Stomach (tissue), 8 donors: ENCODE measurements at regions not wholly inside any gene's neighbourhood (a gene's known extent, or its start where the extent isn't known, plus 50 kb on each side); places are given as distances from the start of the nearest gene placed in this dataset.

ENCODE experiments used
- DNase-seq, 2 donors: peaks; one replicate each; pipeline versions ENCODE4 v3.0.0 to v3.0.0-alpha.2; 2013 to 2019
- H3K27ac ChIP-seq, 5 donors: fragments of 200-600 bp in 4 of 5; sonication (generic) in 4 of 5; one replicate each; pipeline ENCODE4 v1.5.1; 2013 to 2019; ENCODE audit warnings: mild to moderate bottlenecking in 1 of 5, moderate library complexity in 1 of 5
- H3K27me3 ChIP-seq, 3 donors: fragments of 200-600 bp; sonication (generic); one replicate each; pipeline ENCODE4 v1.5.1; 2017 to 2019; ENCODE audit warnings: mixed run types in 1 of 3
- H3K36me3 ChIP-seq, 4 donors: fragments of 200-600 bp; sonication (generic); 1 replicate in 3 of 4; 2 replicates in 1 of 4; pipeline ENCODE4 v1.5.1; 2016 to 2019
- H3K4me1 ChIP-seq, 4 donors: fragments of 200-600 bp; sonication (generic); one replicate each; pipeline ENCODE4 v1.5.1; 2016 to 2019
- H3K4me3 ChIP-seq, 4 donors: fragments of 200-600 bp; sonication (generic) in 3 of 4; one replicate each; pipeline ENCODE4 v1.5.1; 2016 to 2019; ENCODE audit warnings: mild to moderate bottlenecking in 1 of 4
- H3K9me3 ChIP-seq, 4 donors: fragments of 200-600 bp; sonication (generic); one replicate each; pipeline ENCODE4 v1.5.1; 2016 to 2019
- CTCF ChIP-seq, 7 experiments: fragments of 450-650 bp in 4 of 7; fragments of 200-600 bp in 3 of 7; sonication (generic) in 3 of 7; IDR thresholded peaks; one replicate each; pipeline ENCODE4 v1.5.1; 2016 to 2019; ENCODE audit warnings: antibody characterized with exemption in 7 of 7, control low read depth in 2 of 7, mild to moderate bottlenecking in 1 of 7
- EP300 ChIP-seq: sonication (generic); formaldehyde crosslinking; IDR thresholded peaks from one replicate; pipeline ENCODE4 v1.6.1; 2017; ENCODE audit warnings: antibody characterized with exemption
- POLR2A ChIP-seq, 4 donors: fragments of 450-650 bp; IDR thresholded peaks; one replicate each; pipeline ENCODE4 v1.6.1; 2016; ENCODE audit warnings: antibody characterized with exemption in 4 of 4, control low read depth in 2 of 4, mild to moderate bottlenecking in 1 of 4, moderate library complexity in 1 of 4
- POLR2AphosphoS5 ChIP-seq, 3 donors: sonication (generic); formaldehyde crosslinking; IDR thresholded peaks; one replicate each; pipeline ENCODE4 v1.6.1; 2016; ENCODE audit warnings: antibody characterized with exemption in 3 of 3
- WGBS, 5 donors: extraction: QIAGEN DNeasy Blood & Tissue Kit in 3 of 5; methylation state at CpG; one replicate each; pipeline versions ENCODE4 v1.1.5 to v1.1.7; 2013 to 2018; 5-methylcytosine and 5-hydroxymethylcytosine counted together
- intact Hi-C: fragments of 100-400 bp; cut with DNase I; formaldehyde crosslinking; loops from one replicate; pipeline ENCODE4 v1.15.1; 2023; ENCODE audit warnings: low total_unique reads
- donor health status: healthy with polysubstance abuse.
- donor health status: Bipolar disorder and iron deficiency.
- donor health status: healthy.

GRCh38 chr16:5619304-5619703 lies 521.7 kb upstream of the EEF2KMT start:
- intact Hi-C loops: no loop called here
- Histone ChIP-seq H3K4me1 (peaks cover 0 to 14% (median 3%) of the 10 kb centered on the region in 4 donors), H3K9me3 (peaks cover 0 to 2% (median 0%) of the 10 kb centered on the region in 4 donors), H3K27me3 (peaks cover 0 to 41% (median 0%) of the 10 kb centered on the region in 3 donors), H3K4me3 (no peak overlapping the region), H3K36me3 (no peaks in the 10 kb centered on the region), H3K27ac (no peak overlapping the region)
- TF ChIP-seq EP300 (no peak), CTCF (IDR thresholded peaks at IDR 0.05) (no peak), POLR2AphosphoS5 (IDR thresholded peaks at IDR 0.05) (no peak), POLR2A (IDR thresholded peaks at IDR 0.05) (no peak)
- 36 to 69% (median 51%) methylated on average over 7 to 8 of the region's 8 CpGs for WGBS, 5 donors
- no peak for DNase-seq

- no peaks in the 10 kb centered on the region for H3K36me3 ChIP-seq
- H3K9me3 ChIP-seq: no peaks in the 10 kb centered on the region
- H3K4me1 ChIP-seq: peaks cover 0 to 9% (median 3%) of the 10 kb centered on the region in 4 donors
- no peak for DNase-seq
- no peak overlapping the region for H3K4me3 ChIP-seq
- WGBS, 5 donors: 40 to 61% (median 48%) methylated on average over 6 of the region's 6 CpGs
- intact Hi-C loops: no loop called here
- no peak for TF ChIP-seq EP300
- no peak for TF ChIP-seq CTCF (IDR thresholded peaks at IDR 0.05)
- TF ChIP-seq POLR2AphosphoS5 (IDR thresholded peaks at IDR 0.05): no peak
- TF ChIP-seq POLR2A (IDR thresholded peaks at IDR 0.05): no peak
- H3K27me3 ChIP-seq: peaks cover 0 to 41% (median 0%) of the 10 kb centered on the region in 3 donors
- no peak overlapping the region for H3K27ac ChIP-seq
Measured at GRCh38 chr16:5616841-5617240, 519.2 kb upstream of the EEF2KMT start.

- Histone ChIP-seq H3K36me3 (no peaks in the 10 kb centered on the region), H3K4me3 (no peak overlapping the region), H3K4me1 (peaks cover 0 to 7% (median 3%) of the 10 kb centered on the region in 4 donors), H3K27me3 (peaks cover 0 to 41% (median 0%) of the 10 kb centered on the region in 3 donors), H3K9me3 (no peaks in the 10 kb centered on the region), H3K27ac (no peak overlapping the region)
- intact Hi-C loops: no loop called here
- DNase-seq: peak; percentile 56 to 79
- WGBS, 5 donors: 16 to 23% (median 17%) methylated on average over 21 to 25 of the region's 25 CpGs
- TF ChIP-seq POLR2A (IDR thresholded peaks at IDR 0.05): no peak
- TF ChIP-seq CTCF (IDR thresholded peaks at IDR 0.05): peak in 5 of 7 experiments; percentile 39 to 64 (median 57)
Measured at GRCh38 chr16:5615868-5616642, 518.5 kb upstream of the EEF2KMT start.

- WGBS, 5 donors: 30 to 43% (median 38%) methylated on average over 12 of the region's 12 CpGs
- no peaks in the 10 kb centered on the region for H3K9me3 ChIP-seq
- TF ChIP-seq EP300 (no peak), POLR2AphosphoS5 (IDR thresholded peaks at IDR 0.05) (no peak), POLR2A (IDR thresholded peaks at IDR 0.05) (no peak), CTCF (IDR thresholded peaks at IDR 0.05) (no peak)
- no peak overlapping the region for H3K4me3 ChIP-seq
- no peak overlapping the region for H3K27ac ChIP-seq
- H3K36me3 ChIP-seq: no peaks in the 10 kb centered on the region
- peaks cover 0 to 9% (median 0%) of the 10 kb centered on the region in 3 donors for H3K27me3 ChIP-seq
- no peak for DNase-seq
- intact Hi-C loops: no loop called here
- H3K4me1 ChIP-seq: no peaks in the 10 kb centered on the region
Measured at GRCh38 chr16:5607169-5607568, 509.6 kb upstream of the EEF2KMT start.
